ENCODE measurements at regions not wholly inside any gene's neighbourhood (a gene's known extent, or its start where the extent isn't known, plus 50 kb on each side); places are given as distances from the start of the nearest gene placed in this dataset.

DNA sequence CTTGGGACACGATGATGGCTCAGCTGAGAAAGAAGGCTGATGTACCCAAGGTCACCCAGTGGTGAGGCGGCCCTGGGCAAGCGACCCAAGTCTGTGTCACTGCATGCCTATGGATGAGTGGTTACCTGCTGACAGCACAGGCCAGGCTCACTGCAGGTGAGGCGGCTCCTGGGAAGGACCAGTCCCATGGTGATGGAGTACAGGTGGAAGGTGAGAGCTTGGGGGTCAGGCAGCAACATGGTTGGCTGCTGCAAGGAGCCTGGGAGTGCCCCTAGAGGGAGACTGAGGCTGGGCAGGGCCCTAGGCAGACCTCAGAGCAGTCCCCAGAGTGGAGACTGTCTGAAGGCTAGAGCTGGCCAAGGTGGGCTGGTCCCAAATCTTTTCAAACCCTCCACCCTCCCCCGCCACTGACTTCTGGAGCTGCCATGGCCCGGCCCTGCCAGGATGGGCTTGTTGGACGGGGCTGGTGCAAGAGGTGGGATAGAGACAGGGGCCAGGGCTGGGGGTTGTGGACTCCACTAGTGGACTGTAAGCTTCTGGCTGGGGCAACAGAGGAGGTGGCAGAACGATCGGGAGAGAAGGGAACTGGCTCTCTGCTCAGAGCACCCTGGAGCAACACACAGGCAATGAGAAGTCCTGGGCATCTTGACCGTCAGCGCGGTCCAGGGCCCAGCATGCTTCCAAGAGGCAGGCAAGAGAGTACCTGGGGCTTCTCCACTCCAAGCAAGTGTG, 72.5 kb upstream of the SLC6A11 start:
- Histone ChIP-seq H3K27ac (ENCODE audit: low read depth, low read length, poor library complexity, severe bottlenecking) (no peak overlapping the region), H3K27me3 (ENCODE audit: insufficient read depth, low read length) (no peaks in the 10 kb centered on the region), H3K9me3 (ENCODE audit: low read length) (no peaks in the 10 kb centered on the region), H3K9me2 (ENCODE audit: low read depth, low read length) (no peaks in the 10 kb centered on the region), H3K4me2 (ENCODE audit: low read length) (no peak overlapping the region), H2AFZ (ENCODE audit: low read length) (no peak overlapping the region), H3K36me3 (ENCODE audit: insufficient read depth, low read length) (no peaks in the 10 kb centered on the region), H4K20me1 (ENCODE audit: insufficient read depth, low read length) (no peaks in the 10 kb centered on the region), H3F3A (ENCODE audit: insufficient read depth, low read length) (no peaks in the 10 kb centered on the region), H3K4me3 (ENCODE audit: low read depth, low read length, poor library complexity, severe bottlenecking) (no peak overlapping the region), H3K79me2 (ENCODE audit: insufficient read depth, low read length) (no peaks in the 10 kb centered on the region), H3K9ac (ENCODE audit: low read length) (no peak overlapping the region), H3K4me1 (ENCODE audit: insufficient read depth, low read length, severe bottlenecking) (no peaks in the 10 kb centered on the region)
- no peak for TF ChIP-seq EZH2 (IDR thresholded peaks at IDR 0.05; ENCODE audit: borderline replicate concordance, low read length)
- TF ChIP-seq, protein P1, sequence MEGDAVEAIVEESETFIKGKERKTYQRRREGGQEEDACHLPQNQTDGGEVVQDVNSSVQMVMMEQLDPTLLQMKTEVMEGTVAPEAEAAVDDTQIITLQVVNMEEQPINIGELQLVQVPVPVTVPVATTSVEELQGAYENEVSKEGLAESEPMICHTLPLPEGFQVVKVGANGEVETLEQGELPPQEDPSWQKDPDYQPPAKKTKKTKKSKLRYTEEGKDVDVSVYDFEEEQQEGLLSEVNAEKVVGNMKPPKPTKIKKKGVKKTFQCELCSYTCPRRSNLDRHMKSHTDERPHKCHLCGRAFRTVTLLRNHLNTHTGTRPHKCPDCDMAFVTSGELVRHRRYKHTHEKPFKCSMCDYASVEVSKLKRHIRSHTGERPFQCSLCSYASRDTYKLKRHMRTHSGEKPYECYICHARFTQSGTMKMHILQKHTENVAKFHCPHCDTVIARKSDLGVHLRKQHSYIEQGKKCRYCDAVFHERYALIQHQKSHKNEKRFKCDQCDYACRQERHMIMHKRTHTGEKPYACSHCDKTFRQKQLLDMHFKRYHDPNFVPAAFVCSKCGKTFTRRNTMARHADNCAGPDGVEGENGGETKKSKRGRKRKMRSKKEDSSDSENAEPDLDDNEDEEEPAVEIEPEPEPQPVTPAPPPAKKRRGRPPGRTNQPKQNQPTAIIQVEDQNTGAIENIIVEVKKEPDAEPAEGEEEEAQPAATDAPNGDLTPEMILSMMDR (IDR thresholded peaks at IDR 0.05; ENCODE audit: low read length), result no peak

- H3K4me3 ChIP-seq (ENCODE audit: low read depth, low read length, poor library complexity, severe bottlenecking), result no peak overlapping the region
- H3K27me3 ChIP-seq (ENCODE audit: insufficient read depth, low read length), result no peaks in the 10 kb centered on the region
- TF ChIP-seq, protein P1 (IDR thresholded peaks at IDR 0.05; ENCODE audit: low read length), result no peak
- no peak for TF ChIP-seq EZH2 (IDR thresholded peaks at IDR 0.05; ENCODE audit: borderline replicate concordance, low read length)
- H3K27ac ChIP-seq (ENCODE audit: low read depth, low read length, poor library complexity, severe bottlenecking), result no peak overlapping the region
- no peak overlapping the region for H3K4me2 ChIP-seq (ENCODE audit: low read length)
- no peak overlapping the region for H2AFZ ChIP-seq (ENCODE audit: low read length)
- no peaks in the 10 kb centered on the region for H3K9me3 ChIP-seq (ENCODE audit: low read length)
- H3K79me2 ChIP-seq (ENCODE audit: insufficient read depth, low read length), result no peaks in the 10 kb centered on the region
- H3K9ac ChIP-seq (ENCODE audit: low read length), result no peak overlapping the region
- H3K4me1 ChIP-seq (ENCODE audit: insufficient read depth, low read length, severe bottlenecking), result no peaks in the 10 kb centered on the region
- H3K36me3 ChIP-seq (ENCODE audit: insufficient read depth, low read length), result no peaks in the 10 kb centered on the region
- H3K9me2 ChIP-seq (ENCODE audit: low read depth, low read length), result no peaks in the 10 kb centered on the region
- no peaks in the 10 kb centered on the region for H4K20me1 ChIP-seq (ENCODE audit: insufficient read depth, low read length)
- no peaks in the 10 kb centered on the region for H3F3A ChIP-seq (ENCODE audit: insufficient read depth, low read length)
Observed at GRCh38 chr3:10744098-10744465, 71.9 kb upstream of the SLC6A11 start.

DNA sequence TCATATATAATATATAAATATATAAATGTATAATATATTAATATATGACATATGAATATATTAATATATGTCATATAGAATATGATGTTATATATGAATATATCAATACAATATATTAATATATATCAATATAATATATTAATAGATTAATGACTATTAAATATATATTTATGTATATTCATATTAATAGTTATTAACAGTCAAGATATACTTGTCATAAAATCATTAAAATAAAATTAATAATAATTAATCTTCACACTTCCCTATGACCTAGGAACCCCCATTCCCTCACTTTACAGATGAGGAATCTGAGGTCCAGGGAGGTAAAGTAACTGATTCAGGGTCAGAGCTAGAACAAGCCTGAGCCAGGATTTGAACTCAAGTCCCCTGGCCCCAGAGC, 70.6 kb upstream of the SLC6A11 start:
- no peak overlapping the region for H3K27ac ChIP-seq (ENCODE audit: low read depth, low read length, poor library complexity, severe bottlenecking)
- no peaks in the 10 kb centered on the region for H3K79me2 ChIP-seq (ENCODE audit: insufficient read depth, low read length)
- no peak for TF ChIP-seq EZH2 (IDR thresholded peaks at IDR 0.05; ENCODE audit: borderline replicate concordance, low read length)
- TF ChIP-seq, protein P1 (IDR thresholded peaks at IDR 0.05; ENCODE audit: low read length), result no peak
- no peak overlapping the region for H2AFZ ChIP-seq (ENCODE audit: low read length)
- H3K9me3 ChIP-seq (ENCODE audit: low read length), result no peaks in the 10 kb centered on the region
- H3K4me3 ChIP-seq (ENCODE audit: low read depth, low read length, poor library complexity, severe bottlenecking), result no peak overlapping the region
- no peaks in the 10 kb centered on the region for H3F3A ChIP-seq (ENCODE audit: insufficient read depth, low read length)
- H3K9me2 ChIP-seq (ENCODE audit: low read depth, low read length), result no peaks in the 10 kb centered on the region
- no peaks in the 10 kb centered on the region for H3K4me1 ChIP-seq (ENCODE audit: insufficient read depth, low read length, severe bottlenecking)
- no peaks in the 10 kb centered on the region for H4K20me1 ChIP-seq (ENCODE audit: insufficient read depth, low read length)
- H3K9ac ChIP-seq (ENCODE audit: low read length), result no peak overlapping the region
- no peak overlapping the region for H3K4me2 ChIP-seq (ENCODE audit: low read length)
- no peaks in the 10 kb centered on the region for H3K36me3 ChIP-seq (ENCODE audit: insufficient read depth, low read length)
- H3K27me3 ChIP-seq (ENCODE audit: insufficient read depth, low read length), result no peaks in the 10 kb centered on the region

Measured in OCI-LY1 (cell line).